H1 (cell line): ENCODE measurements at regions not wholly inside any gene's neighbourhood (a gene's known extent, or its start where the extent isn't known, plus 50 kb on each side); places are given as distances from the start of the nearest gene placed in this dataset.

Experiments used
- SIRT6 ChIP-seq: IDR thresholded peaks from one replicate; pipeline ENCODE4 v1.7.1; 2012; ENCODE audit warnings: low read length, inconsistent platforms

- no peak for TF ChIP-seq SIRT6
Measured at GRCh38 chr7:13179011-13179582, 491.7 kb downstream of the ARL4A start (continued).
